Lower lobe of right lung (tissue), 2 donors: ENCODE measurements at regions not wholly inside any gene's neighbourhood (a gene's known extent, or its start where the extent isn't known, plus 50 kb on each side); places are given as distances from the start of the nearest gene placed in this dataset.

Source experiments
- ATAC-seq, 2 donors: fragments of 200-7000 bp; cut with Tn5 transposase; one replicate each; pipeline ENCODE4 v1.9.1; 2020 to 2022; ENCODE audit warnings: mild to moderate bottlenecking in 2 of 2, moderate library complexity in 2 of 2
- DNase-seq: peaks from one replicate; pipeline ENCODE4 v3.0.0-alpha.2; 2020
- H3K27ac ChIP-seq: fragments of 200-600 bp; one replicate; pipeline ENCODE4 v1.8.0; 2022
- H3K27me3 ChIP-seq: fragments of 200-600 bp; one replicate; pipeline ENCODE4 v1.8.0; 2022; ENCODE audit warnings: low read depth
- H3K36me3 ChIP-seq: fragments of 200-600 bp; one replicate; pipeline ENCODE4 v1.8.0; 2022; ENCODE audit warnings: mild to moderate bottlenecking
- H3K4me1 ChIP-seq: fragments of 200-600 bp; one replicate; pipeline ENCODE4 v1.8.0; 2022
- H3K4me3 ChIP-seq: fragments of 200-600 bp; one replicate; pipeline ENCODE4 v1.8.0; 2022; ENCODE audit warnings: mild to moderate bottlenecking
- H3K9me3 ChIP-seq: fragments of 200-600 bp; one replicate; pipeline ENCODE4 v1.8.0; 2022
- intact Hi-C: fragments of 100-400 bp; cut with DNase I; formaldehyde crosslinking; loops from one replicate; pipeline ENCODE4 v1.11.0; 2022
- TF ChIP-seq, protein P1 (sequence below): fragments of 200-600 bp; IDR thresholded peaks from one replicate; pipeline ENCODE4 v1.8.0; 2022; ENCODE audit warnings: antibody characterized with exemption, mild to moderate bottlenecking
- donor health status: DM: no; HTN: yes; CAD: no; lungs with severe emphysema.

DNA sequence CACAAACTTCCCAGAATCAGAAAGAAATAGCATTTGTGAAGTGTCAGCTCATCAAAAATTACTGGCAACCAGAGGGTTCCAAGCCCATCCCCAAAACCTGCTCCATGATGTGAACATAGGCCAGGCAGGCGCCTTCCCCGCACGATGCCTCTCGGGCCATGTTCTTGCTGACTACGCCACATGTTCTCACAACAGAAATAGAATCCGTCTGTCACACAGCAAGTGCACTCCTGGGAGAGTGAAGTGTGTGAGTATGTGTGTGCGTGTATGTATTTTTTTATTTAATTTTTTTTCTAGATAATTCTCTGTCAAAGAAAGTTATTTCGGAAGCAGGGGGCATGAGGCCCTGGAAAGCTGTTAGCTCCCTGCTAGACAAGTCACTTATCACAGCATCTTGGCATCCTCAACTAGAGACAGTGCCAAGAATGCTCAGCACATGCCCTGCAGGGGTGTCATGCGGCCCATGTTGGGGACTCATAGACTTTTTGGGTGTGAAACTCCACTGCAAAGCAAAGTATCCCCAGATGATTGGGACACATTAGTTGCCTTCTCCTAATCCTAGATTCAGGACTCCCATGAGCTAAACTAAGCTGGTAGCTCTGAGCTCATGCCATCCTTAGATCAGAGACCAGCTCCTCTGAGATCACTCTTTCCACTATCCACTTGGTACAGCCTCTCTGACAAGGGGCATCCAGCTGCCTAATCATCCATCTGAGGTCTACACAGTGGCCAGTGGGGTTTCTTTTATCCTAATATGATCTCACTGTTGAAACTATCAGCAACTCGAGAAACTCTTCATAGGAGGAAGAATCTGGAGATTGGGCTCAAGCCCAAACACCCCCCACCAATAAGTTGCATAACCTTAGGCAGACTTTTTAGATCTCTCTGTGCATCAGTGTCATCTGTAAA lies 53.2 kb upstream of the CYRIA start:
- peaks cover 8% of the 10 kb centered on the region for H3K4me1 ChIP-seq
- DNase-seq: no peak
- H3K36me3 ChIP-seq: no peaks in the 10 kb centered on the region
- intact Hi-C loops: no loop called here
- H3K27me3 ChIP-seq: no peaks in the 10 kb centered on the region
- H3K4me3 ChIP-seq: no peak overlapping the region
- H3K9me3 ChIP-seq: no peaks in the 10 kb centered on the region
- no peak for ATAC-seq
- TF ChIP-seq, protein P1, sequence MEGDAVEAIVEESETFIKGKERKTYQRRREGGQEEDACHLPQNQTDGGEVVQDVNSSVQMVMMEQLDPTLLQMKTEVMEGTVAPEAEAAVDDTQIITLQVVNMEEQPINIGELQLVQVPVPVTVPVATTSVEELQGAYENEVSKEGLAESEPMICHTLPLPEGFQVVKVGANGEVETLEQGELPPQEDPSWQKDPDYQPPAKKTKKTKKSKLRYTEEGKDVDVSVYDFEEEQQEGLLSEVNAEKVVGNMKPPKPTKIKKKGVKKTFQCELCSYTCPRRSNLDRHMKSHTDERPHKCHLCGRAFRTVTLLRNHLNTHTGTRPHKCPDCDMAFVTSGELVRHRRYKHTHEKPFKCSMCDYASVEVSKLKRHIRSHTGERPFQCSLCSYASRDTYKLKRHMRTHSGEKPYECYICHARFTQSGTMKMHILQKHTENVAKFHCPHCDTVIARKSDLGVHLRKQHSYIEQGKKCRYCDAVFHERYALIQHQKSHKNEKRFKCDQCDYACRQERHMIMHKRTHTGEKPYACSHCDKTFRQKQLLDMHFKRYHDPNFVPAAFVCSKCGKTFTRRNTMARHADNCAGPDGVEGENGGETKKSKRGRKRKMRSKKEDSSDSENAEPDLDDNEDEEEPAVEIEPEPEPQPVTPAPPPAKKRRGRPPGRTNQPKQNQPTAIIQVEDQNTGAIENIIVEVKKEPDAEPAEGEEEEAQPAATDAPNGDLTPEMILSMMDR: no peak
- H3K27ac ChIP-seq: no peak overlapping the region

DNA sequence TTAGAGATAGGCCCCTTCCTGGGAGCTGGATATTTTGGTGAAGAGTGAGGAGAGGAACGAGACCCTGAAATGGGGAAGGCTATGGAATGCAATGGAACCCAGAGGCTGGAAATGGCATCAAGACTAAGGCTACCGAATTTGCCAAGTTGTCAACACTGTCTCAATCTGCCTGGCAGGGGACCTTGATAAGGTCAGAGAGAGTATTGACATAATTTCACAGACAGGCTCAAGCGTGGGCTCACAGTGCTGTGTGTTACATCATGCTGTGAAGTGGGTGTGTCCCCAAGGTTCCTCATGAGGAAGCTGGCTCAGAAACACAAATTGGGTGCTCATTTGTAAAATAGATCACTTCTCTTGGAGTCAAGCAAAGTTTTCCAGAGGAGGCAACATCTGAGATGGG lies 51.8 kb upstream of the CYRIA start:
- no peaks in the 10 kb centered on the region for H3K36me3 ChIP-seq
- ATAC-seq: peak; percentile 60 to 76
- intact Hi-C loops: no loop called here
- TF ChIP-seq, protein P1: no peak
- DNase-seq: peak; percentile 63
- H3K27me3 ChIP-seq: no peaks in the 10 kb centered on the region
- no peak overlapping the region for H3K4me3 ChIP-seq
- H3K9me3 ChIP-seq: no peaks in the 10 kb centered on the region
- no peak overlapping the region for H3K27ac ChIP-seq
- H3K4me1 ChIP-seq: peaks cover 8% of the 10 kb centered on the region

DNA sequence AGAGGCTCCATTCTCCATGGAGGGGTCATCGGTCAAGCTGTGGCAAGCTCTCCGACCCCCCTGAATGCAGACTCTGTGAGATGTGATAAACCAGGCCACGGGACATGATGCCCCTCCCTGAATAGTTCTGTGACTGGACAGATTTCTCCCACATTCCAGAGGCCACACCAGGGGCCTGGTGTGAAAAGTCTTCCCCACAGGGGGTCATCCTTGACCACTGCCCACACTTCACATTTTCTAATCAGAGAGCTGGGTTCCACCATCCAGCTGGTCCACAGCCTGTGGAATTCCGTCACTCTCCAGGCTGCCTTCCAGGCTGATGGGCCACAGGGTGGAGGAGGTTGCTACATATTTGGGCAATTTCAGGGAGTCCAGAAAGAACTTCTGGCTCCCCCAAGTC lies 51.3 kb upstream of the CYRIA start:
- H3K4me1 ChIP-seq: peaks cover 8% of the 10 kb centered on the region
- no peak overlapping the region for H3K27ac ChIP-seq
- DNase-seq: no peak
- H3K9me3 ChIP-seq: no peaks in the 10 kb centered on the region
- no peaks in the 10 kb centered on the region for H3K36me3 ChIP-seq
- no peak overlapping the region for H3K4me3 ChIP-seq
- ATAC-seq: no peak
- no peaks in the 10 kb centered on the region for H3K27me3 ChIP-seq
- intact Hi-C loops: no loop called here
- TF ChIP-seq, protein P1: no peak

DNA sequence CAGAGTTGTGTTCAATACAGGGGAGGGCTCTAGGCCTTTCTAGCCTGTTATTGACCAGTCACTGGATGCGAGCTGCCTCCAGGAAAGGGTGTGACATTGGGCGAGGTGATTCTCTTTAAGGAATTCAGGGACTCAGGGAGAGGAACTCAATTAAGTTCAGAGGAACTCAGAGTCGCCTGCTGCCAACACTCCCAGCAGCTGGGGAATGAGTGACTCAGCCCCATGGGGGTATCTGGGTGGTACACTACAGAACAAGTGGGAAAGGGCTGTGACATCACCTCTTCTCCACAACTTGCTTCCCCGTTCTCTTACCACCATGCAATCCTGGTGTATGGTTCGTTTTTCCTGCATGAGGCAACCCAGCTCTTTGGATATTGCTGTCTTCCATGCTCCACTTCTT lies 50.4 kb upstream of the CYRIA start:
- H3K4me3 ChIP-seq: no peak overlapping the region
- ATAC-seq (peak; percentile 9 to 40), DNase-seq (no peak)
- intact Hi-C loops: no loop called here
- no peak overlapping the region for H3K27ac ChIP-seq
- H3K27me3 ChIP-seq: no peaks in the 10 kb centered on the region
- H3K36me3 ChIP-seq: no peaks in the 10 kb centered on the region
- H3K4me1 ChIP-seq: peaks cover 8% of the 10 kb centered on the region
- TF ChIP-seq, protein P1: no peak
- no peaks in the 10 kb centered on the region for H3K9me3 ChIP-seq
